Tibial nerve (tissue), 4 donors: ENCODE measurements at regions not wholly inside any gene's neighbourhood (a gene's known extent, or its start where the extent isn't known, plus 50 kb on each side); places are given as distances from the start of the nearest gene placed in this dataset.

Experiments
- EP300 ChIP-seq, 2 donors: sonication (generic); formaldehyde crosslinking; IDR thresholded peaks; one replicate each; pipeline ENCODE4 v1.6.1; 2017; ENCODE audit warnings: antibody characterized with exemption in 2 of 2, mild to moderate bottlenecking in 1 of 2
- POLR2A ChIP-seq, 2 donors: fragments of 450-650 bp; IDR thresholded peaks; one replicate each; pipeline ENCODE4 v1.6.1; 2017; ENCODE audit warnings: antibody characterized with exemption in 2 of 2, mild to moderate bottlenecking in 2 of 2, moderate library complexity in 2 of 2
- TF ChIP-seq, protein P1 (sequence below), 5 experiments: fragments of 200-600 bp in 3 of 5; fragments of 450-650 bp in 2 of 5; sonication (generic) in 3 of 5; IDR thresholded peaks; one replicate each; pipeline ENCODE4 v1.5.1; 2016 to 2019; ENCODE audit warnings: antibody characterized with exemption in 5 of 5, mild to moderate bottlenecking in 3 of 5, moderate library complexity in 2 of 5

DNA sequence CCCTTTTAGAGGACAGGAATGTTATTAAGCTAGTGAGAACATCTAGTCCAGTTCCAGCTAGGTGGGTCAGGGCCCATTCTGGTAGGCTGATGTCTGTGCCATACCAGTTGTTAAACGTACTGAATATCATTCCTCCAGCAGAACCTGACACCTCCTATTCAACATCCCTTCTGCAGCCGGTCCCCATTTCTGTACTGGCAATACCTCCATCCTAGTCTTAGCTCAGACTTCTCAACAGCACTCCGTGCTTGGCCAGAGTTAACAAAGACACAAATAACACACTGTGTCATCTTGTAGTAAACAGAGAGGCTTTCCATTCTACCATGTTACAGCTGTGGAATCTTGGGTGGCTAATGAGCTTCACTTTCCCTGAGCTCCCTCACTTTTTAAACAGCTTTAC is 94.3 kb upstream of the PDE3A start:
- TF ChIP-seq, protein P1, sequence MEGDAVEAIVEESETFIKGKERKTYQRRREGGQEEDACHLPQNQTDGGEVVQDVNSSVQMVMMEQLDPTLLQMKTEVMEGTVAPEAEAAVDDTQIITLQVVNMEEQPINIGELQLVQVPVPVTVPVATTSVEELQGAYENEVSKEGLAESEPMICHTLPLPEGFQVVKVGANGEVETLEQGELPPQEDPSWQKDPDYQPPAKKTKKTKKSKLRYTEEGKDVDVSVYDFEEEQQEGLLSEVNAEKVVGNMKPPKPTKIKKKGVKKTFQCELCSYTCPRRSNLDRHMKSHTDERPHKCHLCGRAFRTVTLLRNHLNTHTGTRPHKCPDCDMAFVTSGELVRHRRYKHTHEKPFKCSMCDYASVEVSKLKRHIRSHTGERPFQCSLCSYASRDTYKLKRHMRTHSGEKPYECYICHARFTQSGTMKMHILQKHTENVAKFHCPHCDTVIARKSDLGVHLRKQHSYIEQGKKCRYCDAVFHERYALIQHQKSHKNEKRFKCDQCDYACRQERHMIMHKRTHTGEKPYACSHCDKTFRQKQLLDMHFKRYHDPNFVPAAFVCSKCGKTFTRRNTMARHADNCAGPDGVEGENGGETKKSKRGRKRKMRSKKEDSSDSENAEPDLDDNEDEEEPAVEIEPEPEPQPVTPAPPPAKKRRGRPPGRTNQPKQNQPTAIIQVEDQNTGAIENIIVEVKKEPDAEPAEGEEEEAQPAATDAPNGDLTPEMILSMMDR (IDR thresholded peaks at IDR 0.05) = no peak
- TF ChIP-seq EP300 (IDR thresholded peaks at IDR 0.05) = no peak
- no peak for TF ChIP-seq POLR2A (IDR thresholded peaks at IDR 0.05)
